HG02973 (cell line): ENCODE measurements at regions not wholly inside any gene's neighbourhood (a gene's known extent, or its start where the extent isn't known, plus 50 kb on each side); places are given as distances from the start of the nearest gene placed in this dataset.
"Not testable (repeated sequence)": the region's sequence is repeated elsewhere in the genome, so short reads cannot be mapped to it uniquely, and the experiment has no call there.

Experiments used
- ATAC-seq: cut with Tn5 transposase; IDR thresholded peaks from one replicate; pipeline ENCODE4 v1.9.1; 2021; ENCODE audit warnings: moderate library complexity; ENCODE audit not compliant: unreplicated experiment

- ATAC-seq, result not testable (repeated sequence)
These were observed 116.5 kb upstream of the AKAP13 start for GRCh38 chr15:85263842-85264440.

GRCh38 chr15:85264614-85265190 is 115.7 kb upstream of the AKAP13 start:
- not testable (repeated sequence) for ATAC-seq

GRCh38 chr15:85267158-85267857 is 113.1 kb upstream of the AKAP13 start:
- not testable (repeated sequence) for ATAC-seq

- ATAC-seq, result no peak
These were observed 105.9 kb upstream of the AKAP13 start for GRCh38 chr15:85274315-85275050.

GRCh38 chr15:85276508-85276907 is 103.9 kb upstream of the AKAP13 start:
- no peak for ATAC-seq

GRCh38 chr15:85276921-85277320 is 103.5 kb upstream of the AKAP13 start:
- ATAC-seq, result no peak

GRCh38 chr15:85277847-85278370 is 102.5 kb upstream of the AKAP13 start:
- no peak for ATAC-seq

GRCh38 chr15:85280203-85280602 is 100.2 kb upstream of the AKAP13 start:
- ATAC-seq, result peak; percentile 48

- ATAC-seq, result no peak
These were observed 99.0 kb upstream of the AKAP13 start for GRCh38 chr15:85281293-85281882.

- ATAC-seq, result no peak
These were observed 97.8 kb upstream of the AKAP13 start for GRCh38 chr15:85282504-85283115.

- ATAC-seq, result peak; percentile 75
These were observed 96.6 kb upstream of the AKAP13 start for GRCh38 chr15:85283815-85284214.

- peak; percentile 50 for ATAC-seq
These were observed 95.9 kb upstream of the AKAP13 start for GRCh38 chr15:85284497-85284896.

GRCh38 chr15:85289677-85290365 is 90.6 kb upstream of the AKAP13 start:
- no peak for ATAC-seq

GRCh38 chr15:85292583-85292982 is 87.8 kb upstream of the AKAP13 start:
- not testable (repeated sequence) for ATAC-seq

- ATAC-seq, result peak; percentile 90
These were observed 83.6 kb upstream of the AKAP13 start for GRCh38 chr15:85296615-85297402.

GRCh38 chr15:85297537-85297936 is 82.9 kb upstream of the AKAP13 start:
- no peak for ATAC-seq

- ATAC-seq, result no peak
These were observed 82.0 kb upstream of the AKAP13 start for GRCh38 chr15:85298366-85298765.

- no peak for ATAC-seq
These were observed 81.5 kb upstream of the AKAP13 start for GRCh38 chr15:85298941-85299340.

- no peak for ATAC-seq
These were observed 78.1 kb upstream of the AKAP13 start for GRCh38 chr15:85302271-85302670.
